Parathyroid adenoma (tissue), 2 donors: ENCODE measurements at regions not wholly inside any gene's neighbourhood (a gene's known extent, or its start where the extent isn't known, plus 50 kb on each side); places are given as distances from the start of the nearest gene placed in this dataset.

ENCODE experiments used
- H2AFZ ChIP-seq: fragments of 300-600 bp; sonication (generic); one replicate; pipeline ENCODE4 v1.7.0; 2017; ENCODE audit warnings: antibody characterized with exemption, mild to moderate bottlenecking
- H3K27ac ChIP-seq: fragments of 300-600 bp; sonication (generic); one replicate; pipeline ENCODE4 v1.7.0; 2017
- H3K27me3 ChIP-seq: fragments of 300-600 bp; sonication (generic); one replicate; pipeline ENCODE4 v1.7.0; 2017; ENCODE audit warnings: low read length; ENCODE audit not compliant: control insufficient read depth, insufficient read depth
- H3K36me3 ChIP-seq: fragments of 300-600 bp; sonication (generic); one replicate; pipeline ENCODE4 v1.7.0; 2017; ENCODE audit warnings: low read length; ENCODE audit not compliant: control insufficient read depth, insufficient read depth
- H3K4me1 ChIP-seq: fragments of 300-600 bp; sonication (generic); one replicate; pipeline ENCODE4 v1.7.0; 2017; ENCODE audit warnings: control low read depth
- H3K4me2 ChIP-seq: fragments of 300-600 bp; sonication (generic); one replicate; pipeline ENCODE4 v1.7.0; 2017; ENCODE audit warnings: low read length
- H3K4me3 ChIP-seq: fragments of 300-600 bp; sonication (generic); one replicate; pipeline ENCODE4 v1.7.0; 2017; ENCODE audit warnings: low read depth, low read length
- H3K79me2 ChIP-seq: fragments of 300-600 bp; sonication (generic); one replicate; pipeline ENCODE4 v1.7.0; 2017; ENCODE audit warnings: control low read depth
- H3K9ac ChIP-seq: fragments of 300-600 bp; sonication (generic); one replicate; pipeline ENCODE4 v1.7.0; 2017; ENCODE audit warnings: mild to moderate bottlenecking
- H3K9me3 ChIP-seq: fragments of 300-600 bp; sonication (generic); one replicate; pipeline ENCODE4 v1.7.0; 2017; ENCODE audit warnings: low read length; ENCODE audit not compliant: control insufficient read depth
- TF ChIP-seq, protein P1 (sequence below): fragments of 300-600 bp; sonication (generic); IDR thresholded peaks from one replicate; pipeline ENCODE4 v1.7.0; 2017; ENCODE audit warnings: antibody characterized with exemption, mild to moderate bottlenecking
- donor health status: primary hyperparathyroidism.

DNA sequence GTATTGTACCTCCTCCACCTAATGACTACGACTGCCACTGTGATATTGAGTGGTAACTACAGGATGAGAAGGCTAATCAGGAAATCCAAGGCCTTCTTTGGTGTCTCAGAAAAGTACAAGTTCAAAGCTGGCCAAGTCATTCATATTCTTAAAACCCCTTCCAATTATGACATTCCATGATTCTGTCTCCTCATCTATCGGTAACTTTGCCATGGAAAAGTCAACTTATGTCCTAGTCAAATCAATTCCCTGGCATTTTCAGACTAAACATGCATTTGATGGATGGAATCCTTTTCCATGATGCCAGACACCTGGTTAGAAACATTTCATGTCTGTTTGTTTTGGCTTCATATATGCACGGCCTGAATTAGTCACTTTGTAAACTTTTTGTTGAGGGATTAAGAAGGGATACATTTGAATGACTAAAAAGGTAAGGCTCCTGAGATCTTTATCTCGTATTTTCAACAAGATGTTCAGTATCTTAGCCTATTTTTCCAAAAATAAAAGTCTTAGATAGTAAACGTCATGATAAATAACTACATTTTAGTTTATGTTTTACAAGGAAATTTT is 186.5 kb downstream of the NHLRC3 start:
- no peaks in the 10 kb centered on the region for H3K4me1 ChIP-seq
- no peak overlapping the region for H3K4me3 ChIP-seq
- no peak overlapping the region for H3K27ac ChIP-seq
- no peaks in the 10 kb centered on the region for H3K9me3 ChIP-seq
- no peak overlapping the region for H2AFZ ChIP-seq
- H3K79me2 ChIP-seq, result no peaks in the 10 kb centered on the region
- H3K4me2 ChIP-seq, result no peak overlapping the region
- H3K36me3 ChIP-seq, result no peaks in the 10 kb centered on the region
- no peaks in the 10 kb centered on the region for H3K27me3 ChIP-seq
- H3K9ac ChIP-seq, result no peak overlapping the region
- TF ChIP-seq, protein P1, sequence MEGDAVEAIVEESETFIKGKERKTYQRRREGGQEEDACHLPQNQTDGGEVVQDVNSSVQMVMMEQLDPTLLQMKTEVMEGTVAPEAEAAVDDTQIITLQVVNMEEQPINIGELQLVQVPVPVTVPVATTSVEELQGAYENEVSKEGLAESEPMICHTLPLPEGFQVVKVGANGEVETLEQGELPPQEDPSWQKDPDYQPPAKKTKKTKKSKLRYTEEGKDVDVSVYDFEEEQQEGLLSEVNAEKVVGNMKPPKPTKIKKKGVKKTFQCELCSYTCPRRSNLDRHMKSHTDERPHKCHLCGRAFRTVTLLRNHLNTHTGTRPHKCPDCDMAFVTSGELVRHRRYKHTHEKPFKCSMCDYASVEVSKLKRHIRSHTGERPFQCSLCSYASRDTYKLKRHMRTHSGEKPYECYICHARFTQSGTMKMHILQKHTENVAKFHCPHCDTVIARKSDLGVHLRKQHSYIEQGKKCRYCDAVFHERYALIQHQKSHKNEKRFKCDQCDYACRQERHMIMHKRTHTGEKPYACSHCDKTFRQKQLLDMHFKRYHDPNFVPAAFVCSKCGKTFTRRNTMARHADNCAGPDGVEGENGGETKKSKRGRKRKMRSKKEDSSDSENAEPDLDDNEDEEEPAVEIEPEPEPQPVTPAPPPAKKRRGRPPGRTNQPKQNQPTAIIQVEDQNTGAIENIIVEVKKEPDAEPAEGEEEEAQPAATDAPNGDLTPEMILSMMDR, result no peak

DNA sequence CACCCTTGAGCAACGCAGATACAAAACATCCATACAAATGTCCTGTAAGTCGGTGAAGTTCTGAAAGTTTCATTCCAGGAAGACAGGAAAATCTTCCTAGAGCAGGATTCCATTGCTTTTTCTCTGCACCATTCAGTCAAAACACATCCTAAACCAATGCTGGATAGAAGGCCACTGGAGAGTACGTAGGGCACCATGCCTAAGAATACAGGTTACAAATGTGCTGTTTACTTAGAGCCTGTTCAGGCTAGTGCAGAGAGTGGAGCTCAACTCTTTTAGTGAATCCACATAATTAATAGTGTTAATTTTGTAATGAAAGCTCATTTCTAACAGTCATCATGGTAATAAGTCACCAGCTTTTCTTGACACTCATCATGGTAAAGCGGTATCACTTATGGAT is 187.6 kb downstream of the NHLRC3 start:
- TF ChIP-seq, protein P1, result no peak
- no peaks in the 10 kb centered on the region for H3K9me3 ChIP-seq
- H3K4me2 ChIP-seq, result no peak overlapping the region
- no peak overlapping the region for H3K4me3 ChIP-seq
- no peaks in the 10 kb centered on the region for H3K4me1 ChIP-seq
- H3K27me3 ChIP-seq, result no peaks in the 10 kb centered on the region
- H2AFZ ChIP-seq, result no peak overlapping the region
- H3K27ac ChIP-seq, result no peak overlapping the region
- H3K36me3 ChIP-seq, result no peaks in the 10 kb centered on the region
- no peaks in the 10 kb centered on the region for H3K79me2 ChIP-seq
- no peak overlapping the region for H3K9ac ChIP-seq

DNA sequence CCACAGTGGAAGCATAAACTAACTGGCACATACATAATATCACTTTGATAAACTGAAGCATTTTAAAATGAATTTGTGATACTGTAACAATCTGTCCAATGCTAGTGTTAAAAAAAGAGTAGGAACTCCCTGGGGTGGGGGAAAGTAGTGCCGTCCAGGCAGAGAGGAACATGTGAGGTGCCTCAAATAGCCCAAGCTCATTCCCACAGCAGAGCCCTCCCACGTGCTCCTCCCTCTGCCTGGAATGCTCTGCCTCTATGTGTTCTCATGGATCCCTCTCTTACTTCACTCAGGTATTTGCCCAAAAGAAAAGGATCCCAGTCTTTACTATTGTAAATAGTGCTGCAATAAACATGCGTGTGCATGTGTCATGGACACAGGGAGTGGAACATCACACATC is 188.1 kb downstream of the NHLRC3 start:
- H3K27ac ChIP-seq, result no peak overlapping the region
- H2AFZ ChIP-seq, result no peak overlapping the region
- H3K9me3 ChIP-seq, result no peaks in the 10 kb centered on the region

DNA sequence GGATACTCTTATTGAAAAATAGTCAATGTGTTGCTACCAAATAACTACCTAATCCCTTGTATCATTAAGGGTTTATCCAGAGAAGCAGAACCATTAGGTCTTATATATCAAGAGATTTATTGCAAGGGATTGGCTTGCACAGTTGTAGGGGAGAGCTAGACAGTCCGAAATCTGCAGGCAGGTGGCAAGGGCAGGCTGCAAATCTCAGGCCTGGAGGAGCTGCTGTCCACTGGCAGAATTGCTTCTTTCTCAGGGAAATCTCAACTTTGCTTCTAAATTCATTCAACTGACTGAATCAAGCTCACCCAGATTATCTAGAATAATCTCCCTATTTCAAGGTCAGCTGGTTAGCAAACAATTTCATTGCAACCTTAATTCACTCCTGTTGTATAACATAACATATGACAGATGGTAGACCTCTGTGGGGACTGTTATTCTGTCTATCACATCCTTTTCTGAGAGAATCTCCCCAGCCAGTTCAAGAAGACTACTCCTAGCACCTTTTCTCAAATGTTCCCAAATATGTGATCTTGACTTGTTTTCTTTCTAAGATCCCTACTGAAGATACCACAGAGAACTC is 194.2 kb downstream of the NHLRC3 start:
- no peaks in the 10 kb centered on the region for H3K36me3 ChIP-seq
- TF ChIP-seq, protein P1, result no peak
- no peaks in the 10 kb centered on the region for H3K79me2 ChIP-seq
- no peaks in the 10 kb centered on the region for H3K9me3 ChIP-seq
- H3K9ac ChIP-seq, result no peak overlapping the region
- no peaks in the 10 kb centered on the region for H3K27me3 ChIP-seq
- no peak overlapping the region for H3K27ac ChIP-seq
- H2AFZ ChIP-seq, result no peak overlapping the region
- no peaks in the 10 kb centered on the region for H3K4me1 ChIP-seq
- H3K4me2 ChIP-seq, result no peak overlapping the region
- no peak overlapping the region for H3K4me3 ChIP-seq

More for the DNA sequence above, 188.1 kb downstream of the NHLRC3 start:
- Histone ChIP-seq H3K4me3 (no peak overlapping the region), H3K9ac (no peak overlapping the region), H3K79me2 (no peaks in the 10 kb centered on the region), H3K36me3 (no peaks in the 10 kb centered on the region), H3K4me2 (no peak overlapping the region), H3K27me3 (no peaks in the 10 kb centered on the region), H3K4me1 (no peaks in the 10 kb centered on the region)
- TF ChIP-seq, protein P1, result no peak

DNA sequence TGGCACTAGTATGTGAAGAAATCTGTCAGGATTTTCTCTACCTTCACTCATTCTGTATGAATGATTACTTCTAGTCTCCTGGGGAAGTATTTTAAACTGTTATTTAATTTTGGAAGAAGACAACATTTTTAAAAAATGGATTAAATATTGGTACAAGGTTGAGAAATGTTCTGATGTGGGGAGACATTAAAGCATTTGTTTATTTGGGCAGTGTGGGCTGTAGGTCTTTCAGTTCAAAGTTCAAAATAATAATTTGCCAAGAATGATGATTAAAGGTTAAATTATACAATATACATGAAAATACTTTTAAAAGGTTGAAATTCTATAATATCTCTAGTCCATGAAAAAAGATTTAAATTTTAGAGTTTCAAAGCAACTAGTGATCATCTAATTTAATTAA is 194.7 kb downstream of the NHLRC3 start:
- H3K79me2 ChIP-seq, result no peaks in the 10 kb centered on the region
- H2AFZ ChIP-seq, result no peak overlapping the region
- H3K36me3 ChIP-seq, result no peaks in the 10 kb centered on the region
- no peak overlapping the region for H3K9ac ChIP-seq
- no peaks in the 10 kb centered on the region for H3K27me3 ChIP-seq
- TF ChIP-seq, protein P1, result no peak
- no peaks in the 10 kb centered on the region for H3K4me1 ChIP-seq
- H3K4me2 ChIP-seq, result no peak overlapping the region
- no peak overlapping the region for H3K27ac ChIP-seq
- H3K4me3 ChIP-seq, result no peak overlapping the region
- H3K9me3 ChIP-seq, result no peaks in the 10 kb centered on the region
